ENCODE measurements at regions not wholly inside any gene's neighbourhood (a gene's known extent, or its start where the extent isn't known, plus 50 kb on each side); places are given as distances from the start of the nearest gene placed in this dataset.
"Not testable (repeated sequence)": the region's sequence is repeated elsewhere in the genome, so short reads cannot be mapped to it uniquely, and the experiment has no call there.

DNA sequence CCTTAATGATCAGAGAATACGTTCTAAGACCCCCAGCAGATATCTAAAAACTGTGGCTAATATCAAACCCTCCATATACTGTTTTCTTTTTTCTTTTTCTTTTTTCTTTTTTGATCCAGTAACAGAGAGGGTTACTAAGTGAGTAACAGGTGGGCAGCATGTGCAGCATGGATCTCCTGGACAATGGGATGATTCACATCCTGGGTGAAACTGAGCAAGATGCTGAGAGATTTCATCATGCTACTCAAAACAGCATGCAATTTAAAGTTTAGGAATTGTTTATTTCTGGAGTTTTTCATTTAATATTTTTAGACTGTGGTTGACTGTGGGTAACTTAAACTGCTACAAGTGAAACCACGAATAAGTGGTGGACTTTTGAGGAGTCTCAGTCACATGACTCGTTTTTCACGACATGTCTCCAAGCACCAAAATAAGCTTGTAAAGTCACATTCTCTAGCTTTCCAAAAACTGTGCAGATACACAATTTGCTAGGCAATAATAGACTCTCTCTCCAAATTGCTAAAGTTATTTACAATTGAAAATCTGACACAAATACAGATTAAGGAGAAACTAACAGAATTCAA is 716.2 kb downstream of the NXPH1 start:
- Mint-ChIP-seq H3K36me3 (no peaks in the 10 kb centered on the region), H3K27ac (no peak overlapping the region), H3K4me1 (no peaks in the 10 kb centered on the region), H3K4me3 (no peak overlapping the region), H3K27me3 (ENCODE audit: low read depth in 3 of 3) (no peaks in the 10 kb centered on the region), H3K9me3 (peaks cover 0 to 9% (median 2%) of the 10 kb centered on the region in 7 donors)
- Histone ChIP-seq H3K27ac (ENCODE audit: low read depth in 1 of 2, low read length in 2 of 2) (no peak overlapping the region), H3K79me2 (ENCODE audit: insufficient read depth, low read length) (no peaks in the 10 kb centered on the region), H4K20me1 (ENCODE audit: insufficient read depth, low read length) (no peaks in the 10 kb centered on the region), H3K4me1 (ENCODE audit: control insufficient read depth in 1 of 2, insufficient read depth in 2 of 2, low read length in 2 of 2) (no peaks in the 10 kb centered on the region), H3K4me2 (replicated peaks; ENCODE audit: extremely low read depth, low read length, poor library complexity, severe bottlenecking) (no peak overlapping the region), H3K9me3 (replicated peaks in 1 of 2; ENCODE audit: control insufficient read depth in 1 of 2, insufficient read depth in 1 of 2, low read length in 2 of 2) (peaks cover 0 to 3% of the 10 kb centered on the region in 2 donors), H3K36me3 (replicated peaks in 1 of 2; ENCODE audit: control insufficient read depth in 1 of 2, insufficient read depth in 2 of 2, low read length in 2 of 2) (no peaks in the 10 kb centered on the region), H3K27me3 (ENCODE audit: control insufficient read depth in 2 of 2, insufficient read depth in 2 of 2, low read length in 2 of 2) (no peaks in the 10 kb centered on the region), H3K9ac (ENCODE audit: insufficient read depth, low read length, poor library complexity, severe bottlenecking) (no peak overlapping the region), H3K4me3 (replicated peaks in 1 of 3; ENCODE audit: low read depth in 2 of 3, low read length in 3 of 3) (no peak overlapping the region), H2AFZ (ENCODE audit: insufficient read depth, low read depth, low read length, poor library complexity, severe bottlenecking) (no peak overlapping the region)
- no peak for DNase-seq
- WGBS (ENCODE audit: insufficient coverage): no CpG with 5 or more reads among the region's 4 CpGs
- TF ChIP-seq, protein P1, sequence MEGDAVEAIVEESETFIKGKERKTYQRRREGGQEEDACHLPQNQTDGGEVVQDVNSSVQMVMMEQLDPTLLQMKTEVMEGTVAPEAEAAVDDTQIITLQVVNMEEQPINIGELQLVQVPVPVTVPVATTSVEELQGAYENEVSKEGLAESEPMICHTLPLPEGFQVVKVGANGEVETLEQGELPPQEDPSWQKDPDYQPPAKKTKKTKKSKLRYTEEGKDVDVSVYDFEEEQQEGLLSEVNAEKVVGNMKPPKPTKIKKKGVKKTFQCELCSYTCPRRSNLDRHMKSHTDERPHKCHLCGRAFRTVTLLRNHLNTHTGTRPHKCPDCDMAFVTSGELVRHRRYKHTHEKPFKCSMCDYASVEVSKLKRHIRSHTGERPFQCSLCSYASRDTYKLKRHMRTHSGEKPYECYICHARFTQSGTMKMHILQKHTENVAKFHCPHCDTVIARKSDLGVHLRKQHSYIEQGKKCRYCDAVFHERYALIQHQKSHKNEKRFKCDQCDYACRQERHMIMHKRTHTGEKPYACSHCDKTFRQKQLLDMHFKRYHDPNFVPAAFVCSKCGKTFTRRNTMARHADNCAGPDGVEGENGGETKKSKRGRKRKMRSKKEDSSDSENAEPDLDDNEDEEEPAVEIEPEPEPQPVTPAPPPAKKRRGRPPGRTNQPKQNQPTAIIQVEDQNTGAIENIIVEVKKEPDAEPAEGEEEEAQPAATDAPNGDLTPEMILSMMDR (IDR thresholded peaks at IDR 0.05): no peak
- intact Hi-C loops (cut with micrococcal nuclease): no loop called here

GRCh38 chr7:9163691-9164090 is 730.3 kb downstream of the NXPH1 start:
- H3K27me3 Mint-ChIP-seq (ENCODE audit: low read depth in 3 of 3); H3K4me1 ChIP-seq (ENCODE audit: control insufficient read depth in 1 of 2, insufficient read depth in 2 of 2, low read length in 2 of 2); DNase-seq; H3K4me3 Mint-ChIP-seq; H3K27ac ChIP-seq (ENCODE audit: low read depth in 1 of 2, low read length in 2 of 2); H4K20me1 ChIP-seq (ENCODE audit: insufficient read depth, low read length); H3K79me2 ChIP-seq (ENCODE audit: insufficient read depth, low read length); H3K27me3 ChIP-seq (ENCODE audit: control insufficient read depth in 2 of 2, insufficient read depth in 2 of 2, low read length in 2 of 2); H3K4me2 ChIP-seq (replicated peaks; ENCODE audit: extremely low read depth, low read length, poor library complexity, severe bottlenecking); H3K36me3 Mint-ChIP-seq; H3K36me3 ChIP-seq (replicated peaks in 1 of 2; ENCODE audit: control insufficient read depth in 1 of 2, insufficient read depth in 2 of 2, low read length in 2 of 2); H2AFZ ChIP-seq (ENCODE audit: insufficient read depth, low read depth, low read length, poor library complexity, severe bottlenecking); H3K9ac ChIP-seq (ENCODE audit: insufficient read depth, low read length, poor library complexity, severe bottlenecking); H3K4me3 ChIP-seq (replicated peaks in 1 of 3; ENCODE audit: low read depth in 2 of 3, low read length in 3 of 3); intact Hi-C loops (cut with micrococcal nuclease); H3K9me3 Mint-ChIP-seq; H3K27ac Mint-ChIP-seq; H3K4me1 Mint-ChIP-seq: not testable (repeated sequence)
- peaks cover 6 to 17% of the 10 kb centered on the region in 2 donors for H3K9me3 ChIP-seq (replicated peaks in 1 of 2; ENCODE audit: control insufficient read depth in 1 of 2, insufficient read depth in 1 of 2, low read length in 2 of 2)
